CD4-positive, alpha-beta T cell treated with Interleukin-15 for 1 hour (primary cell): ENCODE measurements at regions not wholly inside any gene's neighbourhood (a gene's known extent, or its start where the extent isn't known, plus 50 kb on each side); places are given as distances from the start of the nearest gene placed in this dataset.

ENCODE experiments used
- DNase-seq: peaks from one replicate; pipeline ENCODE4 v3.0.0-alpha.2; 2020

GRCh38 chr21:35414507-35415139 is 365.5 kb upstream of the RUNX1 start:
- no peak for DNase-seq

DNA sequence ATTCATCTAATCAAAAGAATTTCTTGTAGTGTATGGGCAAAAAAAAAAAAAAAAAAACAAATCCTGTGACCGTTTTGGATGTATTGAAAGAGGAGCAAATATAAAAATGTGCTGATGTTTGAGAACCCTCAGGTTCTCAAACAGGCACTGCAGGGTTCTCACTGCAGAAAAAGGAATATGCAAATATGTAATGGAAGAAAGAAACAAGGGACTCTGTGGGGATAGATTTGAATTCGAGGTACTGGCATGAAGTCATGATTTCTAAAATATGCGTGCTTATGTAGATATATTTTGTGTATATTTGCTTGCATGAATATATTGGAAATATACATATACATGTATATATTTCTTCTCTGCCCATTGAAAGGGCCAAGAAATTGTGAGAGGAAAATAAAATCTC is 365.0 kb upstream of the RUNX1 start:
- no peak for DNase-seq

- DNase-seq = no peak
Measured at GRCh38 chr21:35412231-35412630, 363.1 kb upstream of the RUNX1 start.

- DNase-seq = no peak
Measured at GRCh38 chr21:35411434-35411833, 362.3 kb upstream of the RUNX1 start.

- no peak for DNase-seq
Measured at GRCh38 chr21:35410656-35411055, 361.6 kb upstream of the RUNX1 start.

DNA sequence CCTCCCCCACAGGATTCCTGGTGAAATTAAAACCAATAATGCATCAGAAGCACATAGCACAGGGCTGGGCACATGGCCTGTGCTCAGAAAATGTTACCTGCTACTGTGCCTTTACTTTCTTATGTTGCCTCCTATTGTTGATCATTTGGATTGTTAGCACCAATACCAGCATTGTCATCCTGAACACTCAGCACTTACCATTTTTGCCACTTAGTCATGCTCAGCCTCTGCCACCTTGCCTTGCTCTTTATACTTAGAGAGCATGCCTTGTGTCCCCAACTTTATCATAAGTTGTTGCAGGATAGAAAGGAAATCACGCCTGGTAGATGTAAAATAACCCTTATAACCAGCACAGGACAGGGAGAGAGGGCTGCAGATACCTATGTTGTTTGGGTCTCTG is 361.0 kb upstream of the RUNX1 start:
- no peak for DNase-seq

- DNase-seq = no peak
Measured at GRCh38 chr21:35408401-35408800, 359.3 kb upstream of the RUNX1 start.

DNA sequence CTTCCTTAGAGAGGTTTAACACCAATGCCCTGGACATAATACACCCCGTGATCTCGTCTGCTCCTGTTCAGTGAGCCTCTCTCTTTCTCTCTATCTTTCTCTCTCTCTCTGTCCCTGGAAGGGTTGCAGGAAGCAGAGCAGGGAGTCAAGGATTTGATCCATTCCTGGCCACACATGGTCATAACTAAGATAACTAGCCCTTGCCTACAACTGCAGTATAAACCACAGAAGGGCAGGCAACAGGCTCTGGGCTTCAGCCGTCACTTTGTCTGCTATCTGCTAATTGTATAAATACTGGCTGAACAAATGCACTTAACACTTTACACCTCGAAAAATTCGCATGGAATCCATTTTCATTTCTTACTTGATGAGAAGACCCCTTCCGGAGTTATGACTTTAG is 357.5 kb upstream of the RUNX1 start:
- DNase-seq = no peak

DNA sequence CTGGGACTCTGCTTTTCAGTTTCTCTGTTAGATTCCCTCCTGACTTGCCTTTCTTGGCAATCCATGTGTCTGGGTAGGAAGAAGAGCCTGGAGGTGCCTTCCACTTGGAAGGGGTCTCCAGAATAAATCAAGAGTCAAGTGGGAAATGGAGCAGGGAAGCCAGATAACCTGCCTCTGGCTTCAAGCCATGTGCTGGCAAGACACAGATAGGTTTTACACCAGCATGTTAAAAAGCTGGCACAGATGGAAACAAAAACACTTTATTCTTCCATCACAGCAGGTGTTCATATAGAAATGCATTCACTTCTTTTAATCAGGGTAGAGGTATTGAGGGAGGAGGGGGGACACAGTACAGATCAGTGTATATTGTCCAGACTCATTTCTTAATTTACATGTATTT is 356.9 kb upstream of the RUNX1 start:
- DNase-seq = no peak

DNA sequence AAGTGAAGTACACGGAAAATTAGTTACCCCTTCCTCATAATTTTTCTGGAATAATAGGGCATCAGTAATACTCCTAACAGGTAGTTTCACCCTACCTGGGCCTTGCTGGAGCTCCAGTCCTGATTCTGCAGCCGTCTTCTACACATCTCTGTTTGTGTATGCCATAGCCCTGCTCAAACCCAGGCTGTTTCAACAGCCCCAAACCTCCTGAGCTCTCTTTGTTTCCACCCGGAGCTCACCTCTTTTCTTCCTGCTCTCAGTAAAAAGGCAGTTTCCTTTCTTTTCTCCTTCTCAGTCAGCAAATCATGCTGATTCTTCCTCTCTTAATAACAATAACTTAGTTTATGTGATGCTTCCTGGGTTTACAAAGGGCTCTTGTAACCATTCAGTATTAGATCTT is 355.1 kb upstream of the RUNX1 start:
- no peak for DNase-seq

GRCh38 chr21:35402061-35402460 is 353.0 kb upstream of the RUNX1 start:
- DNase-seq = no peak

- DNase-seq = no peak
Measured at GRCh38 chr21:35401476-35401875, 352.4 kb upstream of the RUNX1 start.

GRCh38 chr21:35400233-35400939 is 351.3 kb upstream of the RUNX1 start:
- peak; percentile 20 for DNase-seq

- no peak for DNase-seq
Measured at GRCh38 chr21:35399706-35400105, 350.6 kb upstream of the RUNX1 start.

DNA sequence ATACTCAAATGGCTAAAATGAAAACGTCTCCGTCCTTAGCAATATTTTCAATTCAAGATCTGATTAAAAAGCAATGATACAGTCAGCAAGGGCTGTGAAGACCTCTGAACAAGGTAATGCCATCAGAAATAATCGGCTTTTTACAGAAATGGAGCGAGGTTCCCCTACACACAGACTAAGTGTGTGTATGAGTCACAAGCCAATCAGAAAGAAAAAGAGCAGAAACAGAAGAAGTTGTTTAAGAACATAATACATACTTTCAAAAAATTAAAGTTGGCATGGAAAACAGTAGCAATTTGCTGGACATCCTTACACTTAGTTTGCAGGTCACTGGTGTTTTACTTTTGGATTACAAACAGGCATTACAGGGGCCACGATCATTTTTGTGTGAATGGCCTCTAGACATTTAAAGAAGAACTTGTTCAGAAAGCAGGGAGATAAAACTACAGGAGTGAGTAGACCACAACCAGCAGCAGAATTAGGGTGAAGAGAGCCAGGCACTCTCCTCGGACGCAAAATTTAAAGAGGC is 350.0 kb upstream of the RUNX1 start:
- DNase-seq = no peak

GRCh38 chr21:35398346-35398982 is 349.4 kb upstream of the RUNX1 start:
- no peak for DNase-seq

DNA sequence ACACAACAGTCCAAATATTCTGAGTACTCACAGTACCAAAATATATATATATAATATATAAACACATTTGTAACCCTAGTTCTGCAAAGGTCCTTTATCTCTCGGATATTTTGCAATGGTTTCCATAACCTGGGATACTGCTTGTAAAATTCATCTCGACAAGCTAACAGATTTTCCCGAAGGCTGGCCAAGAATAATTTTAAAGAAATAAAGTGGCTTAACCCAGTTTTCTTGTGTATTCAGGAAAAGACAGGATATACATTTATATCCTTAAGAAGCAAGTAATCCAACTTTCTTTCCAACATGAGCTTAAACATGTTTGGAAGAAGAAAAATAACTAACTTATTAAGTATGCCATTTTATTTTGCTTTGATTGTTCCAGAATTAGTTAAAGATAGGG is 348.7 kb upstream of the RUNX1 start:
- DNase-seq = no peak

GRCh38 chr21:35396655-35397054 is 347.6 kb upstream of the RUNX1 start:
- no peak for DNase-seq

- no peak for DNase-seq
Measured at GRCh38 chr21:35395728-35396127, 346.6 kb upstream of the RUNX1 start.

- DNase-seq = no peak
Measured at GRCh38 chr21:35394634-35395369, 345.7 kb upstream of the RUNX1 start.

DNA sequence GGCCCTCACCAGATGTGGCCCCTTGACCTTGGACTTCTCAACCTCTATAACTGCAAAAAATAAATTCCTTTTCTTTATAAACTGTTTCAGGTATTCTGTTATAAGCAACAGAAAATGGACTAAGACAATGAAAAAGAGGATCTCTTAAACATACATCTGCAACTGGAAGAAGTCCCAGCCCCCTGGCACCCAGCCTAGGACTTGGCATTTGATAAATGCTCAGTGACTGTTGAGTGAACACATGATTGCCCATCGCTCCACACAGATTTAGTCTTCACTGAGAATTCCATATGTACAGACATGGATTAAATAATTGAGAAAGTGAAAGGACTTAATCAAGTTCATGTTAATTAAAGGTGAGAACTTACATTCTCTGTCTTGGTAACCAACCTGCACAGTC is 344.9 kb upstream of the RUNX1 start:
- no peak for DNase-seq

- DNase-seq = no peak
Measured at GRCh38 chr21:35390013-35390776, 341.1 kb upstream of the RUNX1 start.
